Testis (tissue), 2 donors: ENCODE measurements at regions not wholly inside any gene's neighbourhood (a gene's known extent, or its start where the extent isn't known, plus 50 kb on each side); places are given as distances from the start of the nearest gene placed in this dataset.

ENCODE experiments used
- DNase-seq: peaks from one replicate; pipeline ENCODE4 v3.0.0-alpha.2; 2019
- H3K27ac ChIP-seq, 2 donors: fragments of 200-600 bp; sonication (generic); one replicate each; pipeline ENCODE4 v1.5.1; 2019
- H3K27me3 ChIP-seq: fragments of 200-600 bp; sonication (generic); one replicate; pipeline ENCODE4 v1.5.1; 2019
- H3K36me3 ChIP-seq: fragments of 200-600 bp; sonication (generic); one replicate; pipeline ENCODE4 v1.5.1; 2017; ENCODE audit warnings: low read depth; ENCODE audit errors: missing control alignments
- H3K4me1 ChIP-seq: fragments of 200-600 bp; sonication (generic); one replicate; pipeline ENCODE4 v1.5.1; 2019
- H3K4me3 ChIP-seq, 2 donors: fragments of 200-600 bp; sonication (generic); one replicate each; pipeline ENCODE4 v1.5.1; 2017 to 2019
- H3K9me3 ChIP-seq: fragments of 200-600 bp; sonication (generic); one replicate; pipeline ENCODE4 v1.5.1; 2017
- CTCF ChIP-seq, 3 experiments: fragments of 450-650 bp in 2 of 3; fragments of 200-600 bp in 1 of 3; sonication (generic) in 1 of 3; IDR thresholded peaks; one replicate each; pipeline ENCODE4 v1.5.1; 2016 to 2019; ENCODE audit warnings: antibody characterized with exemption in 3 of 3, mild to moderate bottlenecking in 2 of 3, moderate library complexity in 1 of 3
- POLR2A ChIP-seq: fragments of 450-650 bp; IDR thresholded peaks from one replicate; pipeline ENCODE4 v1.6.1; 2017; ENCODE audit warnings: antibody characterized with exemption, mild to moderate bottlenecking, moderate library complexity
- WGBS, 2 donors: methylation state at CpG; one replicate each; pipeline ENCODE4 v1.1.5; 2018; 5-methylcytosine and 5-hydroxymethylcytosine counted together
- intact Hi-C: fragments of 100-400 bp; cut with DNase I; formaldehyde crosslinking; loops from one replicate; pipeline ENCODE4 v1.15.1; 2023; ENCODE audit warnings: low total_unique reads

- Histone ChIP-seq H3K4me1 (no peaks in the 10 kb centered on the region), H3K27ac (no peak overlapping the region), H3K36me3 (no peaks in the 10 kb centered on the region), H3K27me3 (no peaks in the 10 kb centered on the region), H3K4me3 (no peak overlapping the region), H3K9me3 (no peaks in the 10 kb centered on the region)
- TF ChIP-seq CTCF (IDR thresholded peaks at IDR 0.05) (no peak), POLR2A (no peak)
- intact Hi-C loops: no loop called here
- no peak for DNase-seq
- WGBS, 2 donors: 43 to 56% methylated on average over 1 of the region's 1 CpG
Measured at GRCh38 chr14:56026506-56026905, 91.7 kb upstream of the PELI2 start.

DNA sequence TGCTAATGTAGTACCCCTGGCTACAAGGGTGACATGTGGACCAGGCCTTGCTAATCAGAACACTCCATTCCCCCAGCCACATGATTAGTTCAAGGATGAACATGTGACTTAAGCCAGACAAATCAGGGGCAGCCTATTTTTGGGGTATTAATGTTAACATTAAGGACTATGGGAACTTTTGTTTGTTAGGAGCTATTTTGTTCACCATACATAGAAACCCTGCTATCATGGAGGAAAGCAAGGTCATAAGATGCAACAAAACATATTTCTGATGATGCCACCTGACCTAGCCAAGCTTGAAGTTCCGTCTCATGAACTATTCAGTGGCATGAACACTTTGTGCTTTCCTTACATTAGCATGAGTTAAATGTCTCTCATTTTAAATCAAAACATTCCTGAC, 90.8 kb upstream of the PELI2 start:
- intact Hi-C loops: no loop called here
- H3K4me3 ChIP-seq: no peak overlapping the region
- no peaks in the 10 kb centered on the region for H3K9me3 ChIP-seq
- H3K36me3 ChIP-seq: no peaks in the 10 kb centered on the region
- H3K27me3 ChIP-seq: no peaks in the 10 kb centered on the region
- no peak for TF ChIP-seq CTCF (IDR thresholded peaks at IDR 0.05)
- no peak for TF ChIP-seq POLR2A
- no peak for DNase-seq
- no peaks in the 10 kb centered on the region for H3K4me1 ChIP-seq
- H3K27ac ChIP-seq: no peak overlapping the region
- 70 to 75% methylated on average over 1 of the region's 1 CpG for WGBS, 2 donors

DNA sequence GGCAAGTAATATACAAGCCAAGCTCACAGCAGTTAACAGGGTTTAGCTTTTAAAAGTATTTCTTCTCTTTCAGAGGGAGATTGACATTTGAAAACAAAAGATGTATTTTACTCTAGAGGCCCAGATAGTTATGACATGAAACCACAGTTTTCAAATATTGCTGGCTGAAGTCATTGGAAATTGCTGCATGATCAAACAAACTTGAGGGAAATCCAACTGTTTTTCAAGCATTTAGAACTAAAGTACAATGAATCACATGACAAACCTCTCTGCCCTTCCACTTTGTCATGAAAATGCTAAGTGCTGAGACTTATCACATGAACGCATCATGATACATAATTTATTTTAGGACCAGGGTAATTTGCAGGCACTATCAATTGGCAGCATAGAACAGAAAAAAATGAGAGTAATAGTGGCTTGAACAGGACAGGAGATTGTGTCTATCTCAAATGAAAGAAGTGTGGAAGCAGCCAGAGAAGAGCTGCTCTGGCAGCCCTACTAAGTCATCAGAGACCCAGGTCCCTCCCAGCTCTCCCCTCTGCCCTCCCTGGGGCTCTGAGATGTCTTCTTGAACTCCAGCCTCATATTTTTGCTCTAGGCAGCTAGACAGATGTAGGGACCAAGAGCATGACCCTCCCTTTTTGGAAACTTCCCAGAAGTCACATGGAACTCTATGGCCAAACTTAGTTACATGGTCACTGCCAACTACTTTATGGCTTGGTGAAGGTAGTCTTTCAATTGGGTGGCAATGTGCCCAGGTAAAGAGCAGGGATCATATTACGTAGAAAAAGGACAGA, 90.1 kb upstream of the PELI2 start:
- no peak for DNase-seq
- no peak overlapping the region for H3K4me3 ChIP-seq
- H3K27me3 ChIP-seq: no peaks in the 10 kb centered on the region
- intact Hi-C loops: no loop called here
- H3K36me3 ChIP-seq: no peaks in the 10 kb centered on the region
- TF ChIP-seq CTCF (IDR thresholded peaks at IDR 0.05) (peak in 1 of 3 experiments; percentile 3), POLR2A (no peak)
- H3K9me3 ChIP-seq: no peaks in the 10 kb centered on the region
- WGBS, 2 donors: 47 to 49% methylated on average over 2 of the region's 2 CpGs
- peak overlapping the region in 1 of 2 donors; percentile 53 for H3K27ac ChIP-seq
- no peaks in the 10 kb centered on the region for H3K4me1 ChIP-seq

DNA sequence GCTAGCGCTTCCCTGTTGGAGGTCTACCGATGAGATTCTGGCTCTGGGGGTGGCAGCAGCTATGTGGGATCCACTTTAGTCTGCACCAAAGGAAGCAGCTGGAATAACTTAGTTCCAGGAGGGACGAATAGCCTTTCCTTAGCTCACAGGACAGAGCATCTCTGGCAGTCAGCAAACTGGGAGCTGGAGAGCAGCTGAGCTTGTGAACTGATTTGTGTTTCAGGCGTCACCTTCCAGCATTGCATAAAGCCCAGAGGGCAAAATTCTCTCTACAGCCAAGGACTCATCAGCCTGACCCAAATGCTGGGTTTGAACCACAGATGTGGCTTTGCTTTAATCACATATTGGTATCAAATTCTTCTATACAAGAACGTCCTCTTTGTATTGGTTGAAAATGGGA, 81.9 kb upstream of the PELI2 start:
- 86 to 88% methylated on average over 5 of the region's 5 CpGs for WGBS, 2 donors
- no peaks in the 10 kb centered on the region for H3K27me3 ChIP-seq

More for the DNA sequence above, 81.9 kb upstream of the PELI2 start:
- no peak overlapping the region for H3K4me3 ChIP-seq
- TF ChIP-seq POLR2A (no peak), CTCF (IDR thresholded peaks at IDR 0.05) (no peak)
- intact Hi-C loops: no loop called here
- no peak for DNase-seq
- no peaks in the 10 kb centered on the region for H3K9me3 ChIP-seq
- no peaks in the 10 kb centered on the region for H3K4me1 ChIP-seq
- H3K27ac ChIP-seq: no peak overlapping the region
- H3K36me3 ChIP-seq: no peaks in the 10 kb centered on the region
